Hepatocyte (in vitro differentiated cells): ENCODE measurements at regions not wholly inside any gene's neighbourhood (a gene's known extent, or its start where the extent isn't known, plus 50 kb on each side); places are given as distances from the start of the nearest gene placed in this dataset.

Source experiments
- DNase-seq: peaks from one replicate; pipeline ENCODE4 v3.0.0-alpha.2; 2016; ENCODE audit warnings: low spot score
- H2AFZ ChIP-seq: fragments of 200-600 bp; sonication (generic); 2 replicates; pipeline ENCODE4 v1.6.0; 2016; ENCODE audit warnings: antibody characterized with exemption, mild to moderate bottlenecking
- H3K27ac ChIP-seq: fragments of 200-600 bp; sonication (generic); 2 replicates; pipeline ENCODE4 v1.5.1; 2016; ENCODE audit warnings: mild to moderate bottlenecking
- H3K27me3 ChIP-seq: fragments of 200-600 bp; sonication (generic); 2 replicates; pipeline ENCODE4 v1.6.1; 2016
- H3K36me3 ChIP-seq: fragments of 200-600 bp; sonication (generic); replicated peaks from 2 replicates; pipeline ENCODE4 v1.5.1; 2016; ENCODE audit warnings: low read depth; ENCODE audit not compliant: insufficient read depth
- H3K4me1 ChIP-seq: fragments of 200-600 bp; sonication (generic); 2 replicates; pipeline ENCODE4 v1.5.1; 2016; ENCODE audit warnings: mild to moderate bottlenecking, moderate library complexity; ENCODE audit not compliant: insufficient read depth
- H3K4me2 ChIP-seq: fragments of 200-600 bp; sonication (generic); 2 replicates; pipeline ENCODE4 v1.6.0; 2016
- H3K4me3 ChIP-seq: fragments of 200-600 bp; sonication (generic); 2 replicates; pipeline ENCODE4 v1.5.1; 2016; ENCODE audit warnings: mild to moderate bottlenecking
- H3K79me2 ChIP-seq: fragments of 200-600 bp; sonication (generic); 2 replicates; pipeline ENCODE4 v1.6.0; 2017; ENCODE audit warnings: mild to moderate bottlenecking
- H3K9me2 ChIP-seq: fragments of 200-600 bp; sonication (generic); replicated peaks from 2 replicates; pipeline ENCODE4 v1.6.0; 2017; ENCODE audit warnings: mild to moderate bottlenecking; ENCODE audit not compliant: insufficient read depth
- H3K9me3 ChIP-seq: fragments of 200-600 bp; sonication (generic); 2 replicates; pipeline ENCODE4 v1.5.1; 2016; ENCODE audit warnings: low read depth, mild to moderate bottlenecking
- H4K20me1 ChIP-seq: fragments of 200-600 bp; sonication (generic); 2 replicates; pipeline ENCODE4 v1.6.0; 2016; ENCODE audit warnings: mild to moderate bottlenecking; ENCODE audit not compliant: insufficient read depth, poor library complexity, severe bottlenecking
- EZH2 ChIP-seq: fragments of 200-600 bp; sonication (generic); IDR thresholded peaks from 2 replicates; pipeline ENCODE4 v1.6.1; 2016; ENCODE audit warnings: antibody characterized with exemption, mild to moderate bottlenecking, borderline replicate concordance
- EZH2phosphoT487 ChIP-seq: fragments of 200-600 bp; sonication (generic); IDR thresholded peaks from one replicate; pipeline ENCODE4 v1.6.1; 2018; ENCODE audit warnings: antibody characterized with exemption, mild to moderate bottlenecking, low read depth, moderate library complexity; ENCODE audit not compliant: unreplicated experiment, severe bottlenecking
- WGBS: methylation state at CpG from one replicate; pipeline ENCODE4 v1.1.6; 2016; ENCODE audit warnings: low lambda C conversion rate; ENCODE audit errors: missing lambda C conversion rate; 5-methylcytosine and 5-hydroxymethylcytosine counted together
- TF ChIP-seq, protein P1 (sequence below): fragments of 200-600 bp; sonication (generic); IDR thresholded peaks from 2 replicates; pipeline ENCODE4 v1.5.1; 2016; ENCODE audit warnings: antibody characterized with exemption, mild to moderate bottlenecking; ENCODE audit not compliant: poor library complexity

DNA sequence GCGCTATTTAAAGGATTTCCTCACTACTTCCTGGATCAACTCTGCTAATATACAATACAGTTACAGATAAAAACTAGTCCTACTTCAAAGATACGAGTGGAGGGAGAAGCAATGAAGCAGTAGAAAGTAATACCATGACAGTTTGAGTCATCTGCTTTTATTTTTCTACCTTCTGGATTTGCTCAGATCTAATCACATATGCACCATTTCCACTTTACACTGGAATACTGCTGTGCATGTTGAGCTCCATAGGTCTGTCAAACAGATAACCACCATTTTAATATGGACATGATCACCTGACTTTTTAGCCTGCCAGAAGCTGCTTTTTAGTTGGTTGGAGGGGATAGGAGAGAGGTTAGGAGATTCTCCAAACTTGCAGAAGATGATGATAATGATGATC, 92.5 kb downstream of the MMUT start:
- H4K20me1 ChIP-seq, result no peaks in the 10 kb centered on the region
- no peak for DNase-seq
- no peak overlapping the region for H3K27ac ChIP-seq
- H3K4me2 ChIP-seq, result no peak overlapping the region
- no peaks in the 10 kb centered on the region for H3K4me1 ChIP-seq
- H3K9me2 ChIP-seq, result no peaks in the 10 kb centered on the region
- H3K27me3 ChIP-seq, result no peaks in the 10 kb centered on the region
- no peaks in the 10 kb centered on the region for H3K36me3 ChIP-seq
- H3K9me3 ChIP-seq, result no peaks in the 10 kb centered on the region
- TF ChIP-seq EZH2phosphoT487 (no peak), EZH2 (no peak)
- TF ChIP-seq, protein P1, sequence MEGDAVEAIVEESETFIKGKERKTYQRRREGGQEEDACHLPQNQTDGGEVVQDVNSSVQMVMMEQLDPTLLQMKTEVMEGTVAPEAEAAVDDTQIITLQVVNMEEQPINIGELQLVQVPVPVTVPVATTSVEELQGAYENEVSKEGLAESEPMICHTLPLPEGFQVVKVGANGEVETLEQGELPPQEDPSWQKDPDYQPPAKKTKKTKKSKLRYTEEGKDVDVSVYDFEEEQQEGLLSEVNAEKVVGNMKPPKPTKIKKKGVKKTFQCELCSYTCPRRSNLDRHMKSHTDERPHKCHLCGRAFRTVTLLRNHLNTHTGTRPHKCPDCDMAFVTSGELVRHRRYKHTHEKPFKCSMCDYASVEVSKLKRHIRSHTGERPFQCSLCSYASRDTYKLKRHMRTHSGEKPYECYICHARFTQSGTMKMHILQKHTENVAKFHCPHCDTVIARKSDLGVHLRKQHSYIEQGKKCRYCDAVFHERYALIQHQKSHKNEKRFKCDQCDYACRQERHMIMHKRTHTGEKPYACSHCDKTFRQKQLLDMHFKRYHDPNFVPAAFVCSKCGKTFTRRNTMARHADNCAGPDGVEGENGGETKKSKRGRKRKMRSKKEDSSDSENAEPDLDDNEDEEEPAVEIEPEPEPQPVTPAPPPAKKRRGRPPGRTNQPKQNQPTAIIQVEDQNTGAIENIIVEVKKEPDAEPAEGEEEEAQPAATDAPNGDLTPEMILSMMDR, result no peak
- H2AFZ ChIP-seq, result no peak overlapping the region
- no peak overlapping the region for H3K4me3 ChIP-seq
- H3K79me2 ChIP-seq, result no peaks in the 10 kb centered on the region
- WGBS, result 48% methylated on average over 2 of the region's 2 CpGs

- TF ChIP-seq EZH2 (no peak), EZH2phosphoT487 (no peak)
- TF ChIP-seq, protein P1, result no peak
- no peaks in the 10 kb centered on the region for H3K79me2 ChIP-seq
- no peaks in the 10 kb centered on the region for H3K36me3 ChIP-seq
Measured at GRCh38 chr6:49366539-49366938, 96.5 kb downstream of the MMUT start.

GRCh38 chr6:49348561-49348960, 114.5 kb downstream of the MMUT start:
- H3K9me3 ChIP-seq, result no peaks in the 10 kb centered on the region
- no peak overlapping the region for H2AFZ ChIP-seq
- TF ChIP-seq EZH2phosphoT487, result no peak
- no peak for TF ChIP-seq EZH2
- TF ChIP-seq, protein P1, result no peak
- H3K4me1 ChIP-seq, result no peaks in the 10 kb centered on the region
- no peaks in the 10 kb centered on the region for H3K9me2 ChIP-seq
- H4K20me1 ChIP-seq, result no peaks in the 10 kb centered on the region
- no peaks in the 10 kb centered on the region for H3K79me2 ChIP-seq
- H3K4me3 ChIP-seq, result no peak overlapping the region
- H3K36me3 ChIP-seq, result no peaks in the 10 kb centered on the region
- H3K4me2 ChIP-seq, result no peak overlapping the region
- no peak for DNase-seq
- 93% methylated on average over 7 of the region's 7 CpGs for WGBS
- no peak overlapping the region for H3K27ac ChIP-seq
- H3K27me3 ChIP-seq, result no peaks in the 10 kb centered on the region

More at GRCh38 chr6:49366539-49366938, 96.5 kb downstream of the MMUT start:
- no peak for DNase-seq
- H3K4me3 ChIP-seq, result no peak overlapping the region
- H2AFZ ChIP-seq, result no peak overlapping the region
- H3K27me3 ChIP-seq, result no peaks in the 10 kb centered on the region
- WGBS, result 94% methylated on average over 2 of the region's 2 CpGs
- H3K4me2 ChIP-seq, result no peak overlapping the region
- H3K27ac ChIP-seq, result no peak overlapping the region
- H4K20me1 ChIP-seq, result no peaks in the 10 kb centered on the region
- H3K9me2 ChIP-seq, result no peaks in the 10 kb centered on the region
- H3K9me3 ChIP-seq, result no peaks in the 10 kb centered on the region
- no peaks in the 10 kb centered on the region for H3K4me1 ChIP-seq

DNA sequence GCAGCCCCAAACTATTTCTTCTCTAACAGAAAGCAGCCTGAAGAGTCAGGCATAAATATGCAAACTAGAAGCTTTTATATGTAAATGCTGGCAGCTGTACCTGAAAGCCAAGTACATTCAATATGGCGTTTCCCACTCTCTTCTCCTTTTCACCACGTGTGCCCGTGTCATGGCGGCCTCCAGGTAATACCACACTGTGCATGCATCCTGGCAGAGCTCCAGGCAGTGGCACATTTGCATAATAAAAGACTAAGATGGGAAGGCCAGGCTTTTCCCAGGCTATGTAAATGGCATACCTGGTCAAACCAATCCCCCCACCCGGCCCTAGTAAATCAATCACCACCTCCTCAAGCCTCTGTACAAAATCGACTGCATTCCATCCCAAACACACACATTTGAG, 120.6 kb downstream of the MMUT start:
- TF ChIP-seq EZH2 (no peak), EZH2phosphoT487 (no peak)
- TF ChIP-seq, protein P1, result no peak
- Histone ChIP-seq H3K27me3 (no peaks in the 10 kb centered on the region), H3K36me3 (no peaks in the 10 kb centered on the region), H4K20me1 (no peaks in the 10 kb centered on the region), H3K4me2 (no peak overlapping the region), H3K4me1 (no peaks in the 10 kb centered on the region), H3K27ac (no peak overlapping the region), H3K9me3 (peaks cover 5% of the 10 kb centered on the region), H3K9me2 (no peaks in the 10 kb centered on the region), H3K79me2 (no peaks in the 10 kb centered on the region), H3K4me3 (no peak overlapping the region), H2AFZ (no peak overlapping the region)
- WGBS, result 53% methylated on average over 6 of the region's 6 CpGs
- no peak for DNase-seq
